GM23338 (cell line): ENCODE measurements at regions not wholly inside any gene's neighbourhood (a gene's known extent, or its start where the extent isn't known, plus 50 kb on each side); places are given as distances from the start of the nearest gene placed in this dataset.

Source experiments
- ATAC-seq: fragments of 200-7000 bp; cut with Tn5 transposase; 3 replicates; pipeline ENCODE4 v1.9.1; 2020
- DNase-seq: peaks from one replicate; pipeline ENCODE4 v3.0.0-alpha.2; 2015; ENCODE audit warnings: low spot score
- H2AFZ ChIP-seq: fragments of 200-600 bp; sonication (generic); 2 replicates; pipeline ENCODE4 v1.8.0; 2016; ENCODE audit warnings: antibody characterized with exemption, mild to moderate bottlenecking, moderate library complexity
- H3F3A ChIP-seq: fragments of 200-600 bp; sonication (generic); replicated peaks from 2 replicates; pipeline ENCODE4 v1.8.0; 2017; ENCODE audit warnings: antibody characterized with exemption, mixed run types, low read depth
- H3K27ac ChIP-seq: fragments of 200-600 bp; sonication (generic); 2 replicates; pipeline ENCODE4 v1.6.1; 2016; ENCODE audit warnings: low read depth
- H3K27me3 ChIP-seq: fragments of 200-600 bp; sonication (generic); 2 replicates; pipeline ENCODE4 v1.8.0; 2016; ENCODE audit warnings: mild to moderate bottlenecking, mixed run types, moderate library complexity; ENCODE audit not compliant: insufficient read depth
- H3K36me3 ChIP-seq: fragments of 200-600 bp; sonication (generic); 2 replicates; pipeline ENCODE4 v1.8.0; 2016; ENCODE audit warnings: mild to moderate bottlenecking; ENCODE audit not compliant: insufficient read depth
- H3K4me1 ChIP-seq: fragments of 200-600 bp; sonication (generic); 2 replicates; pipeline ENCODE4 v1.8.0; 2016; ENCODE audit warnings: mild to moderate bottlenecking, moderate library complexity; ENCODE audit not compliant: insufficient read depth
- H3K4me2 ChIP-seq: fragments of 200-600 bp; sonication (generic); 2 replicates; pipeline ENCODE4 v1.7.1; 2017; ENCODE audit warnings: mixed run types
- H3K4me3 ChIP-seq: fragments of 200-600 bp; sonication (generic); 2 replicates; pipeline ENCODE4 v1.6.1; 2016; ENCODE audit warnings: mixed run types
- H3K79me2 ChIP-seq: fragments of 200-600 bp; sonication (generic); replicated peaks from 2 replicates; pipeline ENCODE4 v1.8.0; 2017; ENCODE audit warnings: mild to moderate bottlenecking; ENCODE audit not compliant: insufficient read depth
- H3K9me2 ChIP-seq: fragments of 200-600 bp; sonication (generic); 2 replicates; pipeline ENCODE4 v1.8.0; 2017; ENCODE audit not compliant: insufficient read depth
- H4K20me1 ChIP-seq: fragments of 200-600 bp; sonication (generic); replicated peaks from 2 replicates; pipeline ENCODE4 v1.8.0; 2017; ENCODE audit warnings: mild to moderate bottlenecking; ENCODE audit not compliant: insufficient read depth
- H3K27ac Mint-ChIP-seq: 2 replicates; pipeline ENCODE4 v1.8.0; 2020; ENCODE audit warnings: inconsistent platforms, mild to moderate bottlenecking, moderate library complexity, mixed read lengths
- H3K27me3 Mint-ChIP-seq: 3 replicates; pipeline ENCODE4 v1.8.0; 2022; ENCODE audit warnings: low read depth, mild to moderate bottlenecking, moderate library complexity, mixed read lengths, inconsistent platforms; ENCODE audit not compliant: insufficient read depth, poor library complexity
- H3K36me3 Mint-ChIP-seq: 3 replicates; pipeline ENCODE4 v1.8.0; 2021; ENCODE audit warnings: low read depth, mild to moderate bottlenecking, inconsistent platforms, moderate library complexity, mixed read lengths
- H3K4me1 Mint-ChIP-seq: 3 replicates; pipeline ENCODE4 v1.8.0; 2020; ENCODE audit warnings: mild to moderate bottlenecking, inconsistent platforms, mixed read lengths
- H3K4me3 Mint-ChIP-seq: 3 replicates; pipeline ENCODE4 v1.8.0; 2021; ENCODE audit warnings: moderate library complexity, mild to moderate bottlenecking, inconsistent platforms, mixed read lengths
- H3K9me3 Mint-ChIP-seq: 3 replicates; pipeline ENCODE4 v1.8.0; 2020; ENCODE audit warnings: moderate library complexity, mild to moderate bottlenecking, inconsistent platforms, mixed read lengths
- CREB1 ChIP-seq: fragments of 250-450 bp; sonication (Bioruptor Pico); IDR thresholded peaks from 2 replicates; pipeline ENCODE4 v1.5.0; 2020; ENCODE audit warnings: low read depth, mild to moderate bottlenecking, moderate library complexity
- EZH2phosphoT487 ChIP-seq: fragments of 200-600 bp; sonication (generic); IDR thresholded peaks from one replicate; pipeline ENCODE4 v1.8.1; 2018; ENCODE audit warnings: antibody characterized with exemption; ENCODE audit not compliant: unreplicated experiment
- JUNB ChIP-seq: IDR thresholded peaks from one replicate; pipeline ENCODE4 v1.6.1; 2016; ENCODE audit warnings: antibody characterized with exemption; ENCODE audit not compliant: unreplicated experiment
- POLR2AphosphoS5 ChIP-seq: IDR thresholded peaks from 2 replicates; pipeline ENCODE4 v1.6.1; 2016; ENCODE audit warnings: antibody characterized with exemption, low read depth
- ZNF114 ChIP-seq: fragments of 250-450 bp; sonication (Bioruptor Pico); IDR thresholded peaks from 2 replicates; pipeline ENCODE4 v1.5.0; 2020; ENCODE audit warnings: mild to moderate bottlenecking, moderate library complexity
- ZNF462 ChIP-seq: fragments of 250-450 bp; sonication (Bioruptor Pico); IDR thresholded peaks from 2 replicates; pipeline ENCODE4 v1.5.0; 2020; ENCODE audit warnings: mild to moderate bottlenecking, moderate library complexity
- TF ChIP-seq, protein P1 (sequence below): IDR thresholded peaks from one replicate; pipeline ENCODE4 v1.6.1; 2018; ENCODE audit warnings: antibody characterized with exemption; ENCODE audit not compliant: unreplicated experiment

DNA sequence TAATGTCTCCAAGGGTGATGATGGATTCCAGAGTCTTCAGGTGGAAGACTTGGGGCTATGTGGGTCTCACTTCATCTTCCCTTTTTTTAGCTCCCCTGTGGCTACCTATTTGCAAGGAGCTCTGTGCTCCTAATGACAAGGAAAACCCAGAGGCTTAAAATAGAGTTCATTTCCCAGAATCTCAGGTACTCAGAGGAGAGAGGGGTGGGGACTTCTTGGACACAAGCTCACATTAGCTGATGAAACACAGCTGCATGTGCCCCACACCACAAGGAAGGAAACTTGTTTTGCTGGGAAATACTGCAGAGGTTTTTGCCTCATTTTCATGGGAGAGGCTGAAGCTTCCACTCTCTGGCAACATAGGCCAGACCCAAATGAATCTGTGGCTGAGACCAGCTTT, 138.6 kb upstream of the SLC1A4 start (continued):
- TF ChIP-seq ZNF462 (no peak), CREB1 (no peak), ZNF114 (no peak), POLR2AphosphoS5 (no peak), EZH2phosphoT487 (no peak)
- TF ChIP-seq, protein P1, sequence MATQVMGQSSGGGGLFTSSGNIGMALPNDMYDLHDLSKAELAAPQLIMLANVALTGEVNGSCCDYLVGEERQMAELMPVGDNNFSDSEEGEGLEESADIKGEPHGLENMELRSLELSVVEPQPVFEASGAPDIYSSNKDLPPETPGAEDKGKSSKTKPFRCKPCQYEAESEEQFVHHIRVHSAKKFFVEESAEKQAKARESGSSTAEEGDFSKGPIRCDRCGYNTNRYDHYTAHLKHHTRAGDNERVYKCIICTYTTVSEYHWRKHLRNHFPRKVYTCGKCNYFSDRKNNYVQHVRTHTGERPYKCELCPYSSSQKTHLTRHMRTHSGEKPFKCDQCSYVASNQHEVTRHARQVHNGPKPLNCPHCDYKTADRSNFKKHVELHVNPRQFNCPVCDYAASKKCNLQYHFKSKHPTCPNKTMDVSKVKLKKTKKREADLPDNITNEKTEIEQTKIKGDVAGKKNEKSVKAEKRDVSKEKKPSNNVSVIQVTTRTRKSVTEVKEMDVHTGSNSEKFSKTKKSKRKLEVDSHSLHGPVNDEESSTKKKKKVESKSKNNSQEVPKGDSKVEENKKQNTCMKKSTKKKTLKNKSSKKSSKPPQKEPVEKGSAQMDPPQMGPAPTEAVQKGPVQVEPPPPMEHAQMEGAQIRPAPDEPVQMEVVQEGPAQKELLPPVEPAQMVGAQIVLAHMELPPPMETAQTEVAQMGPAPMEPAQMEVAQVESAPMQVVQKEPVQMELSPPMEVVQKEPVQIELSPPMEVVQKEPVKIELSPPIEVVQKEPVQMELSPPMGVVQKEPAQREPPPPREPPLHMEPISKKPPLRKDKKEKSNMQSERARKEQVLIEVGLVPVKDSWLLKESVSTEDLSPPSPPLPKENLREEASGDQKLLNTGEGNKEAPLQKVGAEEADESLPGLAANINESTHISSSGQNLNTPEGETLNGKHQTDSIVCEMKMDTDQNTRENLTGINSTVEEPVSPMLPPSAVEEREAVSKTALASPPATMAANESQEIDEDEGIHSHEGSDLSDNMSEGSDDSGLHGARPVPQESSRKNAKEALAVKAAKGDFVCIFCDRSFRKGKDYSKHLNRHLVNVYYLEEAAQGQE = no peak

GRCh38 chr2:64852771-64853241, 136.4 kb upstream of the SLC1A4 start:
- Histone ChIP-seq H3K4me3 (no peak overlapping the region), H3K79me2 (no peaks in the 10 kb centered on the region), H3K4me2 (no peak overlapping the region), H4K20me1 (no peaks in the 10 kb centered on the region), H3K27me3 (0 out of 2 replicates have a peak, but pooled peaks cover under 1% of the 10 kb centered on the region), H3K27ac (no peak overlapping the region), H2AFZ (peak overlapping the region; percentile 80), H3K9me2 (no peaks in the 10 kb centered on the region), H3K36me3 (no peaks in the 10 kb centered on the region), H3F3A (no peaks in the 10 kb centered on the region), H3K4me1 (peaks cover 21% of the 10 kb centered on the region; the same call in 1 of the 2 replicates)
- Mint-ChIP-seq H3K9me3 (no peaks in the 10 kb centered on the region), H3K27me3 (peaks cover 2% of the 10 kb centered on the region), H3K36me3 (no peaks in the 10 kb centered on the region), H3K4me1 (peaks cover 20% of the 10 kb centered on the region), H3K27ac (no peak overlapping the region), H3K4me3 (no peak overlapping the region)
- ATAC-seq = no peak
- no peak for DNase-seq
- TF ChIP-seq, protein P1 = no peak
- no peak for TF ChIP-seq JUNB
